ENCODE measurements at regions not wholly inside any gene's neighbourhood (a gene's known extent, or its start where the extent isn't known, plus 50 kb on each side); places are given as distances from the start of the nearest gene placed in this dataset.

GRCh38 chr4:122203407-122203806 lies 51.3 kb downstream of the BLTP1 start:
- no peak for DNase-seq

GRCh38 chr4:122205687-122206086 lies 53.6 kb downstream of the BLTP1 start:
- no peak for DNase-seq

- no peak for DNase-seq
These were observed 60.7 kb downstream of the BLTP1 start for GRCh38 chr4:122212880-122213279.

- no peak for DNase-seq
These were observed 66.6 kb downstream of the BLTP1 start for GRCh38 chr4:122218762-122219161.

- DNase-seq, result no peak
These were observed 67.2 kb downstream of the BLTP1 start for GRCh38 chr4:122219356-122219755.

- no peak for DNase-seq
These were observed 69.2 kb downstream of the BLTP1 start for GRCh38 chr4:122221322-122221721.

GRCh38 chr4:122224348-122224747 lies 72.2 kb downstream of the BLTP1 start:
- no peak for DNase-seq

GRCh38 chr4:122227202-122227601 lies 75.1 kb downstream of the BLTP1 start:
- no peak for DNase-seq

GRCh38 chr4:122229857-122230256 lies 77.7 kb downstream of the BLTP1 start:
- no peak for DNase-seq

- no peak for DNase-seq
These were observed 80.5 kb downstream of the BLTP1 start for GRCh38 chr4:122232633-122233032.

- DNase-seq, result no peak
These were observed 82.6 kb downstream of the BLTP1 start for GRCh38 chr4:122234686-122235085.

- no peak for DNase-seq
These were observed 91.7 kb downstream of the BLTP1 start for GRCh38 chr4:122243785-122244184.

GRCh38 chr4:122244764-122245163 lies 92.6 kb downstream of the BLTP1 start:
- DNase-seq, result no peak

GRCh38 chr4:122246551-122246950 lies 94.4 kb downstream of the BLTP1 start:
- DNase-seq, result no peak

GRCh38 chr4:122249357-122249756 lies 97.2 kb downstream of the BLTP1 start:
- no peak for DNase-seq

GRCh38 chr4:122252584-122252983 lies 100.5 kb downstream of the BLTP1 start:
- DNase-seq, result no peak

GRCh38 chr4:122259849-122260248 lies 107.7 kb downstream of the BLTP1 start:
- no peak for DNase-seq

GRCh38 chr4:122276359-122276758 lies 102.5 kb upstream of the ADAD1 start:
- DNase-seq, result no peak

GRCh38 chr4:122278976-122279375 lies 99.8 kb upstream of the ADAD1 start:
- no peak for DNase-seq

GRCh38 chr4:122279670-122280069 lies 99.1 kb upstream of the ADAD1 start:
- DNase-seq, result no peak

GRCh38 chr4:122285285-122285684 lies 93.5 kb upstream of the ADAD1 start:
- no peak for DNase-seq

- peak; percentile 33 for DNase-seq
These were observed 85.1 kb upstream of the ADAD1 start for GRCh38 chr4:122293374-122294365.

GRCh38 chr4:122297694-122298093 lies 81.1 kb upstream of the ADAD1 start:
- DNase-seq, result no peak

- DNase-seq, result no peak
These were observed 78.0 kb upstream of the ADAD1 start for GRCh38 chr4:122300776-122301175.

- no peak for DNase-seq
These were observed 73.0 kb upstream of the ADAD1 start for GRCh38 chr4:122305853-122306252.
